22Rv1 (cell line): ENCODE measurements at regions not wholly inside any gene's neighbourhood (a gene's known extent, or its start where the extent isn't known, plus 50 kb on each side); places are given as distances from the start of the nearest gene placed in this dataset.

ENCODE experiments used
- ZFX ChIP-seq: fragments of 450-650 bp; IDR thresholded peaks from 2 replicates; pipeline ENCODE4 v1.6.1; 2017; ENCODE audit warnings: antibody characterized with exemption, borderline replicate concordance
- TF ChIP-seq, protein P1 (sequence below): fragments of 450-650 bp; IDR thresholded peaks from 2 replicates; pipeline ENCODE4 v1.5.1; 2017; ENCODE audit warnings: mild to moderate bottlenecking

DNA sequence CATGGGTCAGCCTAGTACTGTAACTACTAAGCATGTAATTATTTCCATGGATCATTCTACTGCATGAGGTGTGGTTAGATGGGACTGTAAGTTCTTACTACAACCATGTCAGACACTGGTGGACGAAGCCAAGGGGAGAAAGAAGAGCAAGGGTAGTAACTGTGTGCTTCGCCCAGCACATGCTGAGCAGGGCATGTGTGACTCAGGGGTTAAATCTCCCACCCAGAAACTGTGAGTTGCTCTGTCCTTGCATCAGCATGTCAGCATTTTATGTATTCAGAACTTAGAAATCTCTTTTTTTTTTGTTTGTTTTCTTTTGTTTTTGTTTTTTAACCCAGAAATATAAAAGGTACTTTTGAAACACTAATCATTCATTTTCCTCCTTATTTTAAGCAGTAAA, 436.6 kb upstream of the KLF12 start:
- TF ChIP-seq, protein P1, sequence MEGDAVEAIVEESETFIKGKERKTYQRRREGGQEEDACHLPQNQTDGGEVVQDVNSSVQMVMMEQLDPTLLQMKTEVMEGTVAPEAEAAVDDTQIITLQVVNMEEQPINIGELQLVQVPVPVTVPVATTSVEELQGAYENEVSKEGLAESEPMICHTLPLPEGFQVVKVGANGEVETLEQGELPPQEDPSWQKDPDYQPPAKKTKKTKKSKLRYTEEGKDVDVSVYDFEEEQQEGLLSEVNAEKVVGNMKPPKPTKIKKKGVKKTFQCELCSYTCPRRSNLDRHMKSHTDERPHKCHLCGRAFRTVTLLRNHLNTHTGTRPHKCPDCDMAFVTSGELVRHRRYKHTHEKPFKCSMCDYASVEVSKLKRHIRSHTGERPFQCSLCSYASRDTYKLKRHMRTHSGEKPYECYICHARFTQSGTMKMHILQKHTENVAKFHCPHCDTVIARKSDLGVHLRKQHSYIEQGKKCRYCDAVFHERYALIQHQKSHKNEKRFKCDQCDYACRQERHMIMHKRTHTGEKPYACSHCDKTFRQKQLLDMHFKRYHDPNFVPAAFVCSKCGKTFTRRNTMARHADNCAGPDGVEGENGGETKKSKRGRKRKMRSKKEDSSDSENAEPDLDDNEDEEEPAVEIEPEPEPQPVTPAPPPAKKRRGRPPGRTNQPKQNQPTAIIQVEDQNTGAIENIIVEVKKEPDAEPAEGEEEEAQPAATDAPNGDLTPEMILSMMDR = no peak
- TF ChIP-seq ZFX = no peak
